AG04450 (cell line): ENCODE measurements at regions not wholly inside any gene's neighbourhood (a gene's known extent, or its start where the extent isn't known, plus 50 kb on each side); places are given as distances from the start of the nearest gene placed in this dataset.

ENCODE experiments used
- CTCF ChIA-PET: fragments of 300-600, 350-600 bp; formaldehyde crosslinking; extraction: SDS; loops from one replicate; lab custom pipeline; 2022; ENCODE audit warnings: antibody characterized with exemption, inconsistent platforms; lab: Charles Lee
- POLR2A ChIA-PET: fragments of 350-600 bp; formaldehyde crosslinking; extraction: SDS; loops from one replicate; lab custom pipeline; 2021; ENCODE audit warnings: antibody characterized with exemption, inconsistent platforms; lab: Yijun Ruan, JAX
- DNase-seq: peaks from one replicate; pipeline ENCODE4 v3.0.0-alpha.2; 2011; ENCODE audit warnings: low read depth, low spot score
- H3K27ac ChIP-seq: one replicate; pipeline ENCODE4 v1.5.1; 2012; ENCODE audit warnings: low read depth, low read length, control low read depth
- H3K27me3 ChIP-seq: one replicate; pipeline ENCODE4 v1.6.0; 2012; ENCODE audit warnings: low read length; ENCODE audit not compliant: control insufficient read depth, insufficient read depth
- H3K4me3 ChIP-seq: 2 replicates; pipeline ENCODE4 v1.5.1; 2011; ENCODE audit warnings: mild to moderate bottlenecking, low read depth, low read length, control low read depth
- H3K9me3 ChIP-seq: 2 replicates; pipeline ENCODE4 v1.5.1; 2012; ENCODE audit warnings: low read length; ENCODE audit not compliant: control insufficient read depth, insufficient read depth
- CTCF ChIP-seq: IDR thresholded peaks from 2 replicates; pipeline ENCODE4 v1.5.1; 2011; ENCODE audit warnings: low read depth, low read length, control low read depth, inconsistent platforms

GRCh38 chr5:99835791-99836190, 699.4 kb upstream of the FAM174A start:
- POLR2A ChIA-PET, result no interaction called here

GRCh38 chr5:99827136-99827535, 708.0 kb upstream of the FAM174A start:
- Histone ChIP-seq H3K27ac (no peak overlapping the region), H3K4me3 (no peak overlapping the region), H3K9me3 (no peaks in the 10 kb centered on the region), H3K27me3 (no peaks in the 10 kb centered on the region)
- POLR2A ChIA-PET, result no interaction called here
- CTCF ChIA-PET, result no interaction called here
- TF ChIP-seq CTCF, result no peak
- no peak for DNase-seq

More at GRCh38 chr5:99835791-99836190, 699.4 kb upstream of the FAM174A start:
- H3K27ac ChIP-seq, result no peak overlapping the region
- H3K27me3 ChIP-seq, result no peaks in the 10 kb centered on the region
- TF ChIP-seq CTCF, result no peak
- CTCF ChIA-PET, result no interaction called here
- no peaks in the 10 kb centered on the region; the same call in 1 of the 2 replicates for H3K9me3 ChIP-seq
- DNase-seq, result no peak
- no peak overlapping the region for H3K4me3 ChIP-seq

- no peak for TF ChIP-seq CTCF
- no peak overlapping the region for H3K27ac ChIP-seq
- no peaks in the 10 kb centered on the region for H3K27me3 ChIP-seq
- H3K4me3 ChIP-seq, result no peak overlapping the region
- no peaks in the 10 kb centered on the region for H3K9me3 ChIP-seq
- ChIA-PET POLR2A (no interaction called here), CTCF (no interaction called here)
- DNase-seq, result no peak
These were observed 717.4 kb upstream of the FAM174A start for GRCh38 chr5:99817796-99818195.

- no peak for DNase-seq
- CTCF ChIA-PET, result interaction anchor here (0.6 kb wide), 1 partner anchor 204 kb away, joined by 4 read pairs; no protein-coding TSS in a partner anchor
- POLR2A ChIA-PET, result no interaction called here
- no peaks in the 10 kb centered on the region for H3K27me3 ChIP-seq
- no peak overlapping the region for H3K27ac ChIP-seq
- no peak for TF ChIP-seq CTCF
- no peak overlapping the region for H3K4me3 ChIP-seq
- H3K9me3 ChIP-seq, result no peaks in the 10 kb centered on the region
These were observed 720.7 kb upstream of the FAM174A start for GRCh38 chr5:99814321-99815063.

- no peak for DNase-seq
- Histone ChIP-seq H3K27ac (no peak overlapping the region), H3K9me3 (no peaks in the 10 kb centered on the region), H3K27me3 (no peaks in the 10 kb centered on the region), H3K4me3 (no peak overlapping the region)
- ChIA-PET CTCF (no interaction called here), POLR2A (no interaction called here)
- no peak for TF ChIP-seq CTCF
These were observed 726.4 kb upstream of the FAM174A start for GRCh38 chr5:99808657-99809230.
